Stimulated activated CD4-positive, alpha-beta T cell treated with anti-CD3 and anti-CD28 coated beads, Interleukin-15, amount 100 ng/mL, for 24 hours (primary cell): ENCODE measurements at regions not wholly inside any gene's neighbourhood (a gene's known extent, or its start where the extent isn't known, plus 50 kb on each side); places are given as distances from the start of the nearest gene placed in this dataset.

Source experiments
- DNase-seq: peaks from one replicate; pipeline ENCODE4 v3.0.0-alpha.2; 2020

- DNase-seq: no peak
Measured at GRCh38 chr3:106575029-106575428, 706.2 kb upstream of the CBLB start.

GRCh38 chr3:106577241-106577640, 708.4 kb upstream of the CBLB start:
- no peak for DNase-seq

DNA sequence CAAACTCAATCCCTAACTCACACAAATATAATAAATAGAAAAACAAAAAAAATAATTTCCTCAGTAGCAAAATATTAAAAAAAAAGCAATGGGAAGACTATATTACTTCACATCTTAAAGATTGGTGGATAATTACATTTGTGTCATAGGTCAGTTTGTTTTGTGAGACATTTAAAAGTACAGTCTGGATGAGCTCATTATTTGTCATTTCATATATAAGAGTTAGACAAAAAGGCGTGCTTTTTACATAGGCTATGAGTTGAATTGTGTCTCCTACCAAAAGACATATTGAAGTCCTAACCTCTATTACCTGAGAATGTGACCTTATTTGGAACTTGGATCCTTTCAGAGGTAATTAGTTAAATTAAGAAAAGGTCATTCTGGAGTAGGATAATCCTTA, 710.1 kb upstream of the CBLB start:
- DNase-seq: no peak

DNA sequence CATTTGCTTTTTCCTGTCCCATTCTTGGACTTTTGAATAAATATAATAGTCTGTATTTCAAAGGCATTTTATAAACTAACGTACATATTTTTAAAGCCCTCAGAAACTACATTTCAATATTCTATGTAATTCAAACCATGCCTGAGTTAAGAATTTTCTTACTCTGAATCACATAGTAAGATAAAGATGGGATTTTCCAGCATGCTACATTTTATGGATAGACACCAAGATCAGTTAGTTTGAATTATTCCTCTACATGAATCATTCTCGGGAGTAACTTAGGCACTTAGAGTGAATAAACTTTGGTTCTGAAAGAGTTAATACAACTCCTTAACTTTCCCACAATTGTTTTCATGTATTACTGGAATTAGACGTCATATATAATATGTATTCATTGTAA, 713.3 kb upstream of the CBLB start:
- DNase-seq: no peak

DNA sequence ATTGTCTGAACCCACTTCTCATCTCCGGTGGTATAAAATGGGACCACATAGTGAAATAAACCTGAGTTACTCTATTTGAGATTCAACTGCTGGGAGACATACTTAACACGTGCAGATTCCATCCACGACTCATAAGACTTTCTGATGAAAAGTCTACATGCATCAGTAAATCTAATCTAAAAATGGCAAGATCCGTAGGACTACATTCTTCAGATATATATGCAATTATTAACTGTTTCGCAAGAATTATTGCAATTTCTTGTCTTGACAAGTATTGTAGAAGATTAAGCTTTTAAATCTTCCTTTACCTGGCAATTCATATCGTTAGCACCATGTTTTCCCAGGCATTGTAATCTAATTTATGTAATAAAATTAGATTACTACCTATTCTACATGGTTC, 718.7 kb upstream of the CBLB start:
- no peak for DNase-seq

GRCh38 chr3:106588739-106589138, 719.9 kb upstream of the CBLB start:
- DNase-seq: no peak

GRCh38 chr3:106589311-106589942, 720.6 kb upstream of the CBLB start:
- DNase-seq: no peak

GRCh38 chr3:106590216-106590615, 721.4 kb upstream of the CBLB start:
- DNase-seq: no peak

GRCh38 chr3:106593381-106593780, 724.6 kb upstream of the CBLB start:
- no peak for DNase-seq

DNA sequence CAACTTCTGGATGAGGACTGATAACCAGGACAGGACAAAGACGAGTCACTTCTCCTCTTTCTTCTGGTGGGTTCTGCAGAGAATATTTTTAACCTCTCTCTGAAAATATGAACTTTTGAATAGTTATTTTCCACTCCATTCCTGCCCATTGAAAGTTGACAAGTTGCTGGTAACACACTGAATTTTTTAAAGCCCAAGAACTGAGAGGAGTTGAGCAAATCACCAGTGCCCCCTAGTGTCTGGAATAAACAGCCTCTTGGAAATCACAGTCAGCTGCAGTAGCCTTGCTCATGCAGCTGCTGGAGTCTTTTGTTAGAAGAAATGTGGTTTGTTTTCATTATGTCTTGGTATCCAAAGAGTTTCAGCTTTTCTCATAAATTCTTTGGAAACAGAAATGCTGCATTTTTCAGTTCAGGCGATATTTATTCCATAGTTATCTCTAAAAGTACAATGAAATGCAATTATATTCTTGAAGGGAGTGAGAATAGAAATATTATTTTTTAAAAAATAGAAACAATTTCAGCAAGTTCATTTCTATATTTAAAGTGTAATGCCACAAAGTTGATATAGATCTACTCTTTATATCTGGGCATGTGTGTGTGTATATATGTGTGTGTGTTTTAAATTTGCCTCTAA, 741.0 kb upstream of the CBLB start:
- DNase-seq: peak; percentile 72

DNA sequence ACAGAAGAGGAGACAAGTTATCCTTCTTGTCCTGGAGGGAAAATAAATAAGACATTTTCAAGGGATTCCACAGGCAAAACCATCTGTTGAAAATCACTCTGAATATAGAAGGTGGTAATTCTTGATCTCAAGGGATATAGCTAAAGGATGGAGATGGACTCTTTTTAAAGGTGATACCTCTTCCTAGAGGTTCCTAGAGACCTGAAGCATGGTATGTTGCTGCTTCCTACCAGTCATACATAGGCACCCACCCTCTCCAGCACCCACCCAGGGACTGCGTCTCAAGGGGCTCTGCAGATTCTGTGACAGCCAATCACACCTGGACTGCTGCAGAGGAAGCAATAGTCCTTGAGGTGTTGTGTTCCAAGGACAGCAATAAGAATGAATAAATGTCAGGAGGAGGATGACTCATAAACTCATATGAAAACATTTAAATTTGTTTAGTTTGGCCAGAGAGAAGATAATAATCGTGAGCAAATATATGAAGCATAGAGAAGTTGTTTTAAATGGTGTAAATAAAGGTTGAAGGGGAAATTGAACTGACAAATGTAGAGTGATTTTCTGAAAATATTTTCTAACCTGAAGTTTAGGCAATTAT, 741.6 kb upstream of the CBLB start:
- DNase-seq: no peak

- DNase-seq: no peak
Measured at GRCh38 chr3:106611116-106611515, 742.3 kb upstream of the CBLB start.

- no peak for DNase-seq
Measured at GRCh38 chr3:106611841-106612240, 743.0 kb upstream of the CBLB start.

GRCh38 chr3:106616556-106616955, 747.7 kb upstream of the CBLB start:
- DNase-seq: no peak

DNA sequence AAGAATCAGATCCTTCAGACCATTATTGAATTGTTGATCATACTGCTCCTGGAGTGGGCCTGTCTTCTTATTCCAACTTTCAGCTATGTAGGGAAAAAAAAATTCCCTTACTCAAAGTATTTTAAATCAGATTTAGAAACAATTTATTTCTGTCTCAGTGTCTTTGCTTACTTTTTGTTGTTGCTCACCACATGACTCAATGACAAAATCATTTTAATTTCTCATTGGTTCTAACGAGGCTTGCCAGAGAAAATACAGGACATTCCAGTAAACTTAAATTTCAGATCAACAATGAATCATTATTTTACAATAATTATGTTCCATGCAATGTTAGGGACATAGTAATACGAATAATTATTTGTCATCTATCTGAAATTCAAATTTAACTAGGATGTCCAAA, 748.5 kb upstream of the CBLB start:
- DNase-seq: no peak

GRCh38 chr3:106620646-106621045, 751.8 kb upstream of the CBLB start:
- DNase-seq: no peak

DNA sequence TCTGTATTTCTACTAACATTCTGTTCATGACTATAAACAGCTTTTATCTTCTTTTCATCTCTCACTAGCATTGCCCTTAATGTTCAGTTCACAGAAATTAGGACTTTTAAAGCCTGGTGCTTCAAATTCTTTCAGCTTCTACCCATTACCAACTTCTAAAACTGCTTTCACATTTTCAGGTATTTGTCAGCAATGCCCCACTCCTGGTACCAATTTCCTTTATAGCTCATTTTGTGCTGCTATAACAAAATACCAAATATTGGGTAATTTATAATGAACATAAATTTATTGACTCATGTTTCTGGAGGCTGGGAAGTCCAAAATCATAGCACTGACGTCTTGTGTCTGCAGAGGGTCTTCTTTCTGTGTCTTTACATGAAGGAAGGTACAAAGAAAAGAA, 753.1 kb upstream of the CCDC54 start:
- DNase-seq: no peak

DNA sequence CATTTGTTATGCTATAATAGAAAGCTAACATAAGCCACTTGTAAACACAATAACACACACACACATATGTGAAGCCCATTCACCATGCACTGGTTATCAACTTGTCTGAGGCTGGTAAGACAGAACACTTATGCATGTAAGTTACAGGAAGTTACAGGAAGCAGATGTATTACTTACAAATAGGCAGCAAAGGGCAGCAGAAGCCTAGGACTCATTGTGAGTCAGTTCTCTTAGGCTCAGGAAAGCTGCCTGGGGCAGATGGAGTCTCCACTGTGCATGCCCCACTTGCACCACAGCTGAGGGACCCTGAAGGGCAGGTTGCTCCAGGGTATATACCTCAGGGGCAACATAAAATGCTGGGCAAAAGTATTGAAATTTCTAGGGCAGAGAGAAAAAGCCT, 748.8 kb upstream of the CCDC54 start:
- no peak for DNase-seq

- DNase-seq: no peak
Measured at GRCh38 chr3:106629215-106629832, 747.9 kb upstream of the CCDC54 start.

DNA sequence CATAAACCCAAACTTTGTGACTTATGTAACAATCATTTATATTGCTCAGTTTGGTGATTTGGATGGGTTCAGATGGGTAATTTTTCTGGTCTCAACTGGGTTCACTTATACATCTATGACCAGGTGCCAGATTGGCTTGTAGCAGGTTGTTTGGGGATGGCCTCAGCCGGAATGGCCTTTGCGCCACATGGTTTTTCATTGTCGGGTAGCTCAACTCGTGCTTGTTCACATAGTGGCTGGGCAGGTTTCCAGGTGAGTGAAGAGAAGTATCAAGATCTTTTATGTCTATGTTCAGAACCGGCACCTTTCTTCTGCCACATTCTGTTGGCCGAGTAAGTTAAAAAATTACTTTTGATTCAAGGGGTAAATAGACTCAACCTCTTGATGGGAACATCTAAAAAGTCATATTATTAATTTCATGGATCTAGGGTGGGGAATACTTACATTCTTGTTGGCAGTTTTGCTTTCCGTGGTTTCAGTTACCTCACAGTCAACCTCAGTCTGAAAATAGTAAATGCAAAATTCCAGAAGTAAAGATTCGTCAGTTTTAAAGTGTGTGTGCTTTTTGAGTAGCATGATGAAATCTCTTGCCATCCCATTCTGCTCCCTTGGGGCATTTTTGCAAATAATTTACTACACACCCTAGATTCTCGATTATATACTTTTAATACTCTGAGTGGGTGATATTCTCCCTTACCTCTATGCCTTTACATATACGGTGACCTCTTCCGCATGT, 745.7 kb upstream of the CCDC54 start:
- DNase-seq: no peak

- no peak for DNase-seq
Measured at GRCh38 chr3:106635271-106635670, 742.0 kb upstream of the CCDC54 start.

DNA sequence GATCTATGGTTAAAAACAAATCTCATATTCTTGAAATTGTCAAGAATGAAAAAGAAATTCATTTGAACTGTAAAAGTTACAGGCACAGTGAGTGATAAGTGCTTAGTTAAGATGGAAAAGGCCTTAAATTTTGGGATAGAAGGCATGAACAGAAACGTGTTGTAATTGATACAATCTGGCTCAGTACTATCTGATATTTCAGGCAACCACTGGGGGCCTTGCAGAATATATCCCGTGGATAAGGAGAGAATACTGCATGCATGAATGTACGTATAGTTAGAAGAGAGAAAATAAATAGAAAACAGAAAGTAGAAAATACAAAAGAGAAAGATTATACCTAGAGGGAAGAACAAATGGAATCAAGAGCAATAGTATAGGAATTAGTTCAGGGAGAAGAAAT, 741.4 kb upstream of the CCDC54 start:
- DNase-seq: no peak

GRCh38 chr3:106640353-106640752, 736.9 kb upstream of the CCDC54 start:
- no peak for DNase-seq

GRCh38 chr3:106642161-106642560, 735.1 kb upstream of the CCDC54 start:
- no peak for DNase-seq
